GM23338 (cell line): ENCODE measurements at regions not wholly inside any gene's neighbourhood (a gene's known extent, or its start where the extent isn't known, plus 50 kb on each side); places are given as distances from the start of the nearest gene placed in this dataset.

Experiments used
- CREB1 ChIP-seq: fragments of 250-450 bp; sonication (Bioruptor Pico); IDR thresholded peaks from 2 replicates; pipeline ENCODE4 v1.5.0; 2020; ENCODE audit warnings: low read depth, mild to moderate bottlenecking, moderate library complexity
- EZH2 ChIP-seq: fragments of 200-600 bp; sonication (generic); IDR thresholded peaks from one replicate; pipeline ENCODE4 v1.8.0; 2017; ENCODE audit warnings: antibody characterized with exemption, mild to moderate bottlenecking, low read depth; ENCODE audit not compliant: unreplicated experiment
- EZH2phosphoT487 ChIP-seq: fragments of 200-600 bp; sonication (generic); IDR thresholded peaks from one replicate; pipeline ENCODE4 v1.8.1; 2018; ENCODE audit warnings: antibody characterized with exemption; ENCODE audit not compliant: unreplicated experiment
- JUNB ChIP-seq: IDR thresholded peaks from one replicate; pipeline ENCODE4 v1.6.1; 2016; ENCODE audit warnings: antibody characterized with exemption; ENCODE audit not compliant: unreplicated experiment
- NANOG ChIP-seq: IDR thresholded peaks from 2 replicates; pipeline ENCODE4 v1.6.1; 2016; ENCODE audit warnings: antibody characterized with exemption, borderline replicate concordance
- POLR2AphosphoS5 ChIP-seq: IDR thresholded peaks from 2 replicates; pipeline ENCODE4 v1.6.1; 2016; ENCODE audit warnings: antibody characterized with exemption, low read depth
- STAT1 ChIP-seq: IDR thresholded peaks from one replicate; pipeline ENCODE4 v1.6.1; 2016; ENCODE audit warnings: antibody characterized with exemption; ENCODE audit not compliant: unreplicated experiment
- ZNF114 ChIP-seq: fragments of 250-450 bp; sonication (Bioruptor Pico); IDR thresholded peaks from 2 replicates; pipeline ENCODE4 v1.5.0; 2020; ENCODE audit warnings: mild to moderate bottlenecking, moderate library complexity
- ZNF331 ChIP-seq: fragments of 250-450 bp; sonication (Bioruptor Pico); IDR thresholded peaks from 2 replicates; pipeline ENCODE4 v1.5.0; 2020; ENCODE audit warnings: low read depth, mild to moderate bottlenecking, moderate library complexity
- TF ChIP-seq, protein P1 (sequence below), 2 experiments: fragments of 200-600 bp in 1 of 2; sonication (generic) in 1 of 2; conservative IDR thresholded peaks; 2 replicates each; pipeline versions ENCODE4 v1.5.1 to v1.6.1; 2016 to 2017; ENCODE audit warnings: antibody characterized with exemption in 2 of 2, low read depth in 2 of 2, mild to moderate bottlenecking in 2 of 2, moderate library complexity in 1 of 2
- TF ChIP-seq, protein P2 (sequence below): IDR thresholded peaks from one replicate; pipeline ENCODE4 v1.6.1; 2018; ENCODE audit warnings: antibody characterized with exemption; ENCODE audit not compliant: unreplicated experiment
- TF ChIP-seq, protein P3 (sequence below): IDR thresholded peaks from 2 replicates; pipeline ENCODE4 v1.6.1; 2016; ENCODE audit warnings: antibody characterized with exemption
- TF ChIP-seq, protein P4 (sequence below): fragments of 250-450 bp; sonication (Bioruptor Pico); IDR thresholded peaks from 2 replicates; pipeline ENCODE4 v1.5.0; 2020; ENCODE audit warnings: mild to moderate bottlenecking, moderate library complexity

DNA sequence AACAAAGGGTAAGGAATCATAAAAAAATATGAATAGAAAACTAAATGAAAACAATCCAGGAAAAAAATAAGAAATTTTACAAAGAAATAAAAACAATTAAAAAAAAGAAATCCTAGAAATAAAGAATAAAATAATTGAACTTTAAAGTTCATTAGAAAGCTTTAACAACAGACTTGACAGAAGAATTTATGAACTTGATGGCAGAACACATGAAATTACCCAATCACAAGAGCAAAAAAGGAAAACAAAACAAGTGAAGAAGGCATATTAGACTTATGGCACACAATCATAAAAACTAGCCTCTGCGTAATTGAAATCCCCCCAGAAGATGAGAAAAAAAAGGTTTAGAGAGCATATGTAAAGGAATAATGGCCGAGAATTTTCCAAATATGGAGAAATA lies 802.5 kb upstream of the B3GALT2 start:
- no peak for TF ChIP-seq CREB1 (CRISPR knock-in tag)
- TF ChIP-seq, protein P1, sequence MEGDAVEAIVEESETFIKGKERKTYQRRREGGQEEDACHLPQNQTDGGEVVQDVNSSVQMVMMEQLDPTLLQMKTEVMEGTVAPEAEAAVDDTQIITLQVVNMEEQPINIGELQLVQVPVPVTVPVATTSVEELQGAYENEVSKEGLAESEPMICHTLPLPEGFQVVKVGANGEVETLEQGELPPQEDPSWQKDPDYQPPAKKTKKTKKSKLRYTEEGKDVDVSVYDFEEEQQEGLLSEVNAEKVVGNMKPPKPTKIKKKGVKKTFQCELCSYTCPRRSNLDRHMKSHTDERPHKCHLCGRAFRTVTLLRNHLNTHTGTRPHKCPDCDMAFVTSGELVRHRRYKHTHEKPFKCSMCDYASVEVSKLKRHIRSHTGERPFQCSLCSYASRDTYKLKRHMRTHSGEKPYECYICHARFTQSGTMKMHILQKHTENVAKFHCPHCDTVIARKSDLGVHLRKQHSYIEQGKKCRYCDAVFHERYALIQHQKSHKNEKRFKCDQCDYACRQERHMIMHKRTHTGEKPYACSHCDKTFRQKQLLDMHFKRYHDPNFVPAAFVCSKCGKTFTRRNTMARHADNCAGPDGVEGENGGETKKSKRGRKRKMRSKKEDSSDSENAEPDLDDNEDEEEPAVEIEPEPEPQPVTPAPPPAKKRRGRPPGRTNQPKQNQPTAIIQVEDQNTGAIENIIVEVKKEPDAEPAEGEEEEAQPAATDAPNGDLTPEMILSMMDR (conservative IDR thresholded peaks at IDR 0.05; ENCODE audit: low read depth in 2 of 2) = no peak
- no peak for TF ChIP-seq POLR2AphosphoS5
- TF ChIP-seq, protein P2, sequence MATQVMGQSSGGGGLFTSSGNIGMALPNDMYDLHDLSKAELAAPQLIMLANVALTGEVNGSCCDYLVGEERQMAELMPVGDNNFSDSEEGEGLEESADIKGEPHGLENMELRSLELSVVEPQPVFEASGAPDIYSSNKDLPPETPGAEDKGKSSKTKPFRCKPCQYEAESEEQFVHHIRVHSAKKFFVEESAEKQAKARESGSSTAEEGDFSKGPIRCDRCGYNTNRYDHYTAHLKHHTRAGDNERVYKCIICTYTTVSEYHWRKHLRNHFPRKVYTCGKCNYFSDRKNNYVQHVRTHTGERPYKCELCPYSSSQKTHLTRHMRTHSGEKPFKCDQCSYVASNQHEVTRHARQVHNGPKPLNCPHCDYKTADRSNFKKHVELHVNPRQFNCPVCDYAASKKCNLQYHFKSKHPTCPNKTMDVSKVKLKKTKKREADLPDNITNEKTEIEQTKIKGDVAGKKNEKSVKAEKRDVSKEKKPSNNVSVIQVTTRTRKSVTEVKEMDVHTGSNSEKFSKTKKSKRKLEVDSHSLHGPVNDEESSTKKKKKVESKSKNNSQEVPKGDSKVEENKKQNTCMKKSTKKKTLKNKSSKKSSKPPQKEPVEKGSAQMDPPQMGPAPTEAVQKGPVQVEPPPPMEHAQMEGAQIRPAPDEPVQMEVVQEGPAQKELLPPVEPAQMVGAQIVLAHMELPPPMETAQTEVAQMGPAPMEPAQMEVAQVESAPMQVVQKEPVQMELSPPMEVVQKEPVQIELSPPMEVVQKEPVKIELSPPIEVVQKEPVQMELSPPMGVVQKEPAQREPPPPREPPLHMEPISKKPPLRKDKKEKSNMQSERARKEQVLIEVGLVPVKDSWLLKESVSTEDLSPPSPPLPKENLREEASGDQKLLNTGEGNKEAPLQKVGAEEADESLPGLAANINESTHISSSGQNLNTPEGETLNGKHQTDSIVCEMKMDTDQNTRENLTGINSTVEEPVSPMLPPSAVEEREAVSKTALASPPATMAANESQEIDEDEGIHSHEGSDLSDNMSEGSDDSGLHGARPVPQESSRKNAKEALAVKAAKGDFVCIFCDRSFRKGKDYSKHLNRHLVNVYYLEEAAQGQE = no peak
- TF ChIP-seq, protein P3, sequence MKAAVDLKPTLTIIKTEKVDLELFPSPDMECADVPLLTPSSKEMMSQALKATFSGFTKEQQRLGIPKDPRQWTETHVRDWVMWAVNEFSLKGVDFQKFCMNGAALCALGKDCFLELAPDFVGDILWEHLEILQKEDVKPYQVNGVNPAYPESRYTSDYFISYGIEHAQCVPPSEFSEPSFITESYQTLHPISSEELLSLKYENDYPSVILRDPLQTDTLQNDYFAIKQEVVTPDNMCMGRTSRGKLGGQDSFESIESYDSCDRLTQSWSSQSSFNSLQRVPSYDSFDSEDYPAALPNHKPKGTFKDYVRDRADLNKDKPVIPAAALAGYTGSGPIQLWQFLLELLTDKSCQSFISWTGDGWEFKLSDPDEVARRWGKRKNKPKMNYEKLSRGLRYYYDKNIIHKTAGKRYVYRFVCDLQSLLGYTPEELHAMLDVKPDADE = no peak
- TF ChIP-seq EZH2phosphoT487 = no peak
- TF ChIP-seq JUNB = no peak
- TF ChIP-seq EZH2 = no peak
- TF ChIP-seq ZNF331 (CRISPR knock-in tag) = no peak
- TF ChIP-seq ZNF114 (CRISPR knock-in tag) = no peak
- no peak for TF ChIP-seq NANOG
- TF ChIP-seq, protein P4, sequence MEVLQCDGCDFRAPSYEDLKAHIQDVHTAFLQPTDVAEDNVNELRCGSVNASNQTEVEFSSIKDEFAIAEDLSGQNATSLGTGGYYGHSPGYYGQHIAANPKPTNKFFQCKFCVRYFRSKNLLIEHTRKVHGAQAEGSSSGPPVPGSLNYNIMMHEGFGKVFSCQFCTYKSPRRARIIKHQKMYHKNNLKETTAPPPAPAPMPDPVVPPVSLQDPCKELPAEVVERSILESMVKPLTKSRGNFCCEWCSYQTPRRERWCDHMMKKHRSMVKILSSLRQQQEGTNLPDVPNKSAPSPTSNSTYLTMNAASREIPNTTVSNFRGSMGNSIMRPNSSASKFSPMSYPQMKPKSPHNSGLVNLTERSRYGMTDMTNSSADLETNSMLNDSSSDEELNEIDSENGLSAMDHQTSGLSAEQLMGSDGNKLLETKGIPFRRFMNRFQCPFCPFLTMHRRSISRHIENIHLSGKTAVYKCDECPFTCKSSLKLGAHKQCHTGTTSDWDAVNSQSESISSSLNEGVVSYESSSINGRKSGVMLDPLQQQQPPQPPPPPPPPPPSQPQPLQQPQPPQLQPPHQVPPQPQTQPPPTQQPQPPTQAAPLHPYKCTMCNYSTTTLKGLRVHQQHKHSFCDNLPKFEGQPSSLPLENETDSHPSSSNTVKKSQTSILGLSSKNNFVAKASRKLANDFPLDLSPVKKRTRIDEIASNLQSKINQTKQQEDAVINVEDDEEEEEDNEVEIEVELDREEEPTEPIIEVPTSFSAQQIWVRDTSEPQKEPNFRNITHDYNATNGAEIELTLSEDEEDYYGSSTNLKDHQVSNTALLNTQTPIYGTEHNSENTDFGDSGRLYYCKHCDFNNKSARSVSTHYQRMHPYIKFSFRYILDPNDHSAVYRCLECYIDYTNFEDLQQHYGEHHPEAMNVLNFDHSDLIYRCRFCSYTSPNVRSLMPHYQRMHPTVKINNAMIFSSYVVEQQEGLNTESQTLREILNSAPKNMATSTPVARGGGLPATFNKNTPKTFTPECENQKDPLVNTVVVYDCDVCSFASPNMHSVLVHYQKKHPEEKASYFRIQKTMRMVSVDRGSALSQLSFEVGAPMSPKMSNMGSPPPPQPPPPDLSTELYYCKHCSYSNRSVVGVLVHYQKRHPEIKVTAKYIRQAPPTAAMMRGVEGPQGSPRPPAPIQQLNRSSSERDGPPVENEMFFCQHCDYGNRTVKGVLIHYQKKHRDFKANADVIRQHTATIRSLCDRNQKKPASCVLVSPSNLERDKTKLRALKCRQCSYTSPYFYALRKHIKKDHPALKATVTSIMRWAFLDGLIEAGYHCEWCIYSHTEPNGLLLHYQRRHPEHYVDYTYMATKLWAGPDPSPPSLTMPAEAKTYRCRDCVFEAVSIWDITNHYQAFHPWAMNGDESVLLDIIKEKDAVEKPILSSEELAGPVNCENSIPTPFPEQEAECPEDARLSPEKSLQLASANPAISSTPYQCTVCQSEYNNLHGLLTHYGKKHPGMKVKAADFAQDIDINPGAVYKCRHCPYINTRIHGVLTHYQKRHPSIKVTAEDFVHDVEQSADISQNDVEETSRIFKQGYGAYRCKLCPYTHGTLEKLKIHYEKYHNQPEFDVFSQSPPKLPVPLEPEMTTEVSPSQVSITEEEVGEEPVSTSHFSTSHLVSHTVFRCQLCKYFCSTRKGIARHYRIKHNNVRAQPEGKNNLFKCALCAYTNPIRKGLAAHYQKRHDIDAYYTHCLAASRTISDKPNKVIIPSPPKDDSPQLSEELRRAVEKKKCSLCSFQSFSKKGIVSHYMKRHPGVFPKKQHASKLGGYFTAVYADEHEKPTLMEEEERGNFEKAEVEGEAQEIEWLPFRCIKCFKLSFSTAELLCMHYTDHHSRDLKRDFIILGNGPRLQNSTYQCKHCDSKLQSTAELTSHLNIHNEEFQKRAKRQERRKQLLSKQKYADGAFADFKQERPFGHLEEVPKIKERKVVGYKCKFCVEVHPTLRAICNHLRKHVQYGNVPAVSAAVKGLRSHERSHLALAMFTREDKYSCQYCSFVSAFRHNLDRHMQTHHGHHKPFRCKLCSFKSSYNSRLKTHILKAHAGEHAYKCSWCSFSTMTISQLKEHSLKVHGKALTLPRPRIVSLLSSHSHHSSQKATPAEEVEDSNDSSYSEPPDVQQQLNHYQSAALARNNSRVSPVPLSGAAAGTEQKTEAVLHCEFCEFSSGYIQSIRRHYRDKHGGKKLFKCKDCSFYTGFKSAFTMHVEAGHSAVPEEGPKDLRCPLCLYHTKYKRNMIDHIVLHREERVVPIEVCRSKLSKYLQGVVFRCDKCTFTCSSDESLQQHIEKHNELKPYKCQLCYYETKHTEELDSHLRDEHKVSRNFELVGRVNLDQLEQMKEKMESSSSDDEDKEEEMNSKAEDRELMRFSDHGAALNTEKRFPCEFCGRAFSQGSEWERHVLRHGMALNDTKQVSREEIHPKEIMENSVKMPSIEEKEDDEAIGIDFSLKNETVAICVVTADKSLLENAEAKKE (CRISPR knock-in tag) = no peak
- no peak for TF ChIP-seq STAT1
